GM23338 (cell line): ENCODE measurements at regions not wholly inside any gene's neighbourhood (a gene's known extent, or its start where the extent isn't known, plus 50 kb on each side); places are given as distances from the start of the nearest gene placed in this dataset.

Experiments
- ATAC-seq: fragments of 200-7000 bp; cut with Tn5 transposase; 3 replicates; pipeline ENCODE4 v1.9.1; 2020
- DNase-seq: peaks from one replicate; pipeline ENCODE4 v3.0.0-alpha.2; 2015; ENCODE audit warnings: low spot score
- H2AFZ ChIP-seq: fragments of 200-600 bp; sonication (generic); 2 replicates; pipeline ENCODE4 v1.8.0; 2016; ENCODE audit warnings: antibody characterized with exemption, mild to moderate bottlenecking, moderate library complexity
- H3F3A ChIP-seq: fragments of 200-600 bp; sonication (generic); replicated peaks from 2 replicates; pipeline ENCODE4 v1.8.0; 2017; ENCODE audit warnings: antibody characterized with exemption, mixed run types, low read depth
- H3K27ac ChIP-seq: fragments of 200-600 bp; sonication (generic); 2 replicates; pipeline ENCODE4 v1.6.1; 2016; ENCODE audit warnings: low read depth
- H3K27me3 ChIP-seq: fragments of 200-600 bp; sonication (generic); 2 replicates; pipeline ENCODE4 v1.8.0; 2016; ENCODE audit warnings: mild to moderate bottlenecking, mixed run types, moderate library complexity; ENCODE audit not compliant: insufficient read depth
- H3K36me3 ChIP-seq: fragments of 200-600 bp; sonication (generic); 2 replicates; pipeline ENCODE4 v1.8.0; 2016; ENCODE audit warnings: mild to moderate bottlenecking; ENCODE audit not compliant: insufficient read depth
- H3K4me1 ChIP-seq: fragments of 200-600 bp; sonication (generic); 2 replicates; pipeline ENCODE4 v1.8.0; 2016; ENCODE audit warnings: mild to moderate bottlenecking, moderate library complexity; ENCODE audit not compliant: insufficient read depth
- H3K4me2 ChIP-seq: fragments of 200-600 bp; sonication (generic); 2 replicates; pipeline ENCODE4 v1.7.1; 2017; ENCODE audit warnings: mixed run types
- H3K4me3 ChIP-seq: fragments of 200-600 bp; sonication (generic); 2 replicates; pipeline ENCODE4 v1.6.1; 2016; ENCODE audit warnings: mixed run types
- H3K79me2 ChIP-seq: fragments of 200-600 bp; sonication (generic); replicated peaks from 2 replicates; pipeline ENCODE4 v1.8.0; 2017; ENCODE audit warnings: mild to moderate bottlenecking; ENCODE audit not compliant: insufficient read depth
- H3K9me2 ChIP-seq: fragments of 200-600 bp; sonication (generic); 2 replicates; pipeline ENCODE4 v1.8.0; 2017; ENCODE audit not compliant: insufficient read depth
- H4K20me1 ChIP-seq: fragments of 200-600 bp; sonication (generic); replicated peaks from 2 replicates; pipeline ENCODE4 v1.8.0; 2017; ENCODE audit warnings: mild to moderate bottlenecking; ENCODE audit not compliant: insufficient read depth
- H3K27ac Mint-ChIP-seq: 2 replicates; pipeline ENCODE4 v1.8.0; 2020; ENCODE audit warnings: inconsistent platforms, mild to moderate bottlenecking, moderate library complexity, mixed read lengths
- H3K27me3 Mint-ChIP-seq: 3 replicates; pipeline ENCODE4 v1.8.0; 2022; ENCODE audit warnings: low read depth, mild to moderate bottlenecking, moderate library complexity, mixed read lengths, inconsistent platforms; ENCODE audit not compliant: insufficient read depth, poor library complexity
- H3K36me3 Mint-ChIP-seq: 3 replicates; pipeline ENCODE4 v1.8.0; 2021; ENCODE audit warnings: low read depth, mild to moderate bottlenecking, inconsistent platforms, moderate library complexity, mixed read lengths
- H3K4me1 Mint-ChIP-seq: 3 replicates; pipeline ENCODE4 v1.8.0; 2020; ENCODE audit warnings: mild to moderate bottlenecking, inconsistent platforms, mixed read lengths
- H3K4me3 Mint-ChIP-seq: 3 replicates; pipeline ENCODE4 v1.8.0; 2021; ENCODE audit warnings: moderate library complexity, mild to moderate bottlenecking, inconsistent platforms, mixed read lengths
- H3K9me3 Mint-ChIP-seq: 3 replicates; pipeline ENCODE4 v1.8.0; 2020; ENCODE audit warnings: moderate library complexity, mild to moderate bottlenecking, inconsistent platforms, mixed read lengths
- CREB1 ChIP-seq: fragments of 250-450 bp; sonication (Bioruptor Pico); IDR thresholded peaks from 2 replicates; pipeline ENCODE4 v1.5.0; 2020; ENCODE audit warnings: low read depth, mild to moderate bottlenecking, moderate library complexity
- ETS1 ChIP-seq: IDR thresholded peaks from 2 replicates; pipeline ENCODE4 v1.6.1; 2016; ENCODE audit warnings: antibody characterized with exemption
- EZH2 ChIP-seq: fragments of 200-600 bp; sonication (generic); IDR thresholded peaks from one replicate; pipeline ENCODE4 v1.8.0; 2017; ENCODE audit warnings: antibody characterized with exemption, mild to moderate bottlenecking, low read depth; ENCODE audit not compliant: unreplicated experiment
- JUNB ChIP-seq: IDR thresholded peaks from one replicate; pipeline ENCODE4 v1.6.1; 2016; ENCODE audit warnings: antibody characterized with exemption; ENCODE audit not compliant: unreplicated experiment
- POLR2AphosphoS5 ChIP-seq: IDR thresholded peaks from 2 replicates; pipeline ENCODE4 v1.6.1; 2016; ENCODE audit warnings: antibody characterized with exemption, low read depth
- STAT1 ChIP-seq: IDR thresholded peaks from one replicate; pipeline ENCODE4 v1.6.1; 2016; ENCODE audit warnings: antibody characterized with exemption; ENCODE audit not compliant: unreplicated experiment
- ZNF114 ChIP-seq: fragments of 250-450 bp; sonication (Bioruptor Pico); IDR thresholded peaks from 2 replicates; pipeline ENCODE4 v1.5.0; 2020; ENCODE audit warnings: mild to moderate bottlenecking, moderate library complexity
- ZNF331 ChIP-seq: fragments of 250-450 bp; sonication (Bioruptor Pico); IDR thresholded peaks from 2 replicates; pipeline ENCODE4 v1.5.0; 2020; ENCODE audit warnings: low read depth, mild to moderate bottlenecking, moderate library complexity
- TF ChIP-seq, protein P1 (sequence below), 2 experiments: fragments of 200-600 bp in 1 of 2; sonication (generic) in 1 of 2; conservative IDR thresholded peaks; 2 replicates each; pipeline versions ENCODE4 v1.5.1 to v1.6.1; 2016 to 2017; ENCODE audit warnings: antibody characterized with exemption in 2 of 2, low read depth in 2 of 2, mild to moderate bottlenecking in 2 of 2, moderate library complexity in 1 of 2

DNA sequence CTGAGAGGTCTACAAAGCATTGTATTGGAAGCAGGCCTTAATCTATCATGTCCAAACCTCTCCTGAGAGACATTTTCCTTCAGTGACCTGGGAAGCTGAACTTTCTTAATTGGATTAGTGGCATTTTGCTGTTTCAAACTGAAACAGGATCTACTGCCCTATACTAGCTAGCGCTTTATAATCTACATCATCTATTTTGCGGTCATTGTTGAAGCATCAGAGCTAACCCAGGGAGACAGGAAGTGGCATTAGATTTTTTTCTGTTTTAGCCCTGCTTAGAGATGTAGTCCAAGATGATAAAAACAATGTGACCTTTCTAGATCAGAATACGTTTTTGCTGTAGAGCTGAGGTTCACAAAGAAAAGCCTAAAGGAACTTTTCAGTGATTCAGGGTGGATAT lies 147.4 kb upstream of the AGR3 start:
- no peak for DNase-seq
- no peak overlapping the region for H2AFZ ChIP-seq
- H3K4me1 ChIP-seq: no peaks in the 10 kb centered on the region
- H4K20me1 ChIP-seq: no peaks in the 10 kb centered on the region
- Mint-ChIP-seq H3K27ac (no peak overlapping the region), H3K36me3 (no peaks in the 10 kb centered on the region), H3K27me3 (no peaks in the 10 kb centered on the region), H3K9me3 (no peaks in the 10 kb centered on the region), H3K4me1 (peaks cover 6% of the 10 kb centered on the region; the same call in 1 of the 3 replicates), H3K4me3 (no peak overlapping the region)
- H3K4me2 ChIP-seq: no peak overlapping the region
- H3K79me2 ChIP-seq: no peaks in the 10 kb centered on the region
- no peaks in the 10 kb centered on the region for H3K9me2 ChIP-seq
- no peaks in the 10 kb centered on the region for H3K27me3 ChIP-seq
- H3K27ac ChIP-seq: no peak overlapping the region
- ATAC-seq: no peak
- H3K36me3 ChIP-seq: no peaks in the 10 kb centered on the region
- H3F3A ChIP-seq: no peaks in the 10 kb centered on the region
- TF ChIP-seq POLR2AphosphoS5 (no peak), ZNF114 (CRISPR knock-in tag) (no peak), STAT1 (no peak), ZNF331 (no peak), ETS1 (no peak), CREB1 (CRISPR knock-in tag) (no peak)
- TF ChIP-seq, protein P1, sequence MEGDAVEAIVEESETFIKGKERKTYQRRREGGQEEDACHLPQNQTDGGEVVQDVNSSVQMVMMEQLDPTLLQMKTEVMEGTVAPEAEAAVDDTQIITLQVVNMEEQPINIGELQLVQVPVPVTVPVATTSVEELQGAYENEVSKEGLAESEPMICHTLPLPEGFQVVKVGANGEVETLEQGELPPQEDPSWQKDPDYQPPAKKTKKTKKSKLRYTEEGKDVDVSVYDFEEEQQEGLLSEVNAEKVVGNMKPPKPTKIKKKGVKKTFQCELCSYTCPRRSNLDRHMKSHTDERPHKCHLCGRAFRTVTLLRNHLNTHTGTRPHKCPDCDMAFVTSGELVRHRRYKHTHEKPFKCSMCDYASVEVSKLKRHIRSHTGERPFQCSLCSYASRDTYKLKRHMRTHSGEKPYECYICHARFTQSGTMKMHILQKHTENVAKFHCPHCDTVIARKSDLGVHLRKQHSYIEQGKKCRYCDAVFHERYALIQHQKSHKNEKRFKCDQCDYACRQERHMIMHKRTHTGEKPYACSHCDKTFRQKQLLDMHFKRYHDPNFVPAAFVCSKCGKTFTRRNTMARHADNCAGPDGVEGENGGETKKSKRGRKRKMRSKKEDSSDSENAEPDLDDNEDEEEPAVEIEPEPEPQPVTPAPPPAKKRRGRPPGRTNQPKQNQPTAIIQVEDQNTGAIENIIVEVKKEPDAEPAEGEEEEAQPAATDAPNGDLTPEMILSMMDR (conservative IDR thresholded peaks at IDR 0.05; ENCODE audit: low read depth in 2 of 2): no peak
- no peak overlapping the region for H3K4me3 ChIP-seq

- Histone ChIP-seq H3K79me2 (no peaks in the 10 kb centered on the region), H3K27me3 (no peaks in the 10 kb centered on the region), H3K4me2 (no peak overlapping the region), H3K4me3 (no peak overlapping the region), H3K9me2 (no peaks in the 10 kb centered on the region), H3K4me1 (no peaks in the 10 kb centered on the region), H4K20me1 (no peaks in the 10 kb centered on the region), H3K36me3 (no peaks in the 10 kb centered on the region), H3K27ac (no peak overlapping the region), H3F3A (no peaks in the 10 kb centered on the region), H2AFZ (no peak overlapping the region; the same call in 1 of the 2 replicates)
- no peaks in the 10 kb centered on the region for H3K27me3 Mint-ChIP-seq
- no peak overlapping the region for H3K4me3 Mint-ChIP-seq
- ATAC-seq: no peak
- DNase-seq: no peak
- TF ChIP-seq JUNB (no peak), EZH2 (no peak)
- H3K4me1 Mint-ChIP-seq: peaks cover 6% of the 10 kb centered on the region; the same call in 1 of the 3 replicates
- H3K9me3 Mint-ChIP-seq: no peaks in the 10 kb centered on the region
- H3K27ac Mint-ChIP-seq: no peak overlapping the region
- H3K36me3 Mint-ChIP-seq: no peaks in the 10 kb centered on the region
These were observed 148.8 kb upstream of the AGR3 start for GRCh38 chr7:17030559-17030958.
